Subcutaneous abdominal adipose tissue (tissue), 5 donors: ENCODE measurements at regions not wholly inside any gene's neighbourhood (a gene's known extent, or its start where the extent isn't known, plus 50 kb on each side); places are given as distances from the start of the nearest gene placed in this dataset.
A peak's percentile ranks its signal among the peaks of the same experiment; 100 is the strongest.
"Not testable (repeated sequence)": the region's sequence is repeated elsewhere in the genome, so short reads cannot be mapped to it uniquely, and the experiment has no call there.

Experiments used
- H3K27ac ChIP-seq: one replicate; pipeline ENCODE4 v1.7.0; 2013; ENCODE audit warnings: low read depth, mild to moderate bottlenecking, inconsistent platforms, low read length, moderate library complexity
- H3K27me3 ChIP-seq, 5 donors: one replicate each; pipeline ENCODE4 v1.7.0; 2013; ENCODE audit warnings: low read length in 5 of 5, inconsistent platforms in 1 of 5; ENCODE audit not compliant: control insufficient read depth in 5 of 5, insufficient read depth in 4 of 5
- H3K36me3 ChIP-seq, 5 donors: one replicate each; pipeline ENCODE4 v1.7.0; 2013; ENCODE audit warnings: low read length in 5 of 5; ENCODE audit not compliant: control insufficient read depth in 5 of 5, insufficient read depth in 5 of 5
- H3K4me1 ChIP-seq, 5 donors: one replicate each; pipeline ENCODE4 v1.7.0; 2013; ENCODE audit warnings: low read length in 5 of 5, mild to moderate bottlenecking in 3 of 5, moderate library complexity in 1 of 5; ENCODE audit not compliant: control insufficient read depth in 5 of 5, insufficient read depth in 5 of 5
- H3K4me3 ChIP-seq, 5 donors: one replicate each; pipeline ENCODE4 v1.7.0; 2013; ENCODE audit warnings: low read length in 5 of 5, low read depth in 1 of 5
- H3K9ac ChIP-seq, 5 donors: one replicate each; pipeline ENCODE4 v1.7.0; 2013; ENCODE audit warnings: low read length in 5 of 5, mild to moderate bottlenecking in 4 of 5, moderate library complexity in 3 of 5
- H3K9me3 ChIP-seq, 5 donors: one replicate each; pipeline ENCODE4 v1.7.0; 2013; ENCODE audit warnings: low read length in 5 of 5; ENCODE audit not compliant: control insufficient read depth in 5 of 5
- donor health status: healthy.
- donor health status: healthy.
- donor health status: healthy.
- donor health status: healthy.
- donor health status: healthy.

DNA sequence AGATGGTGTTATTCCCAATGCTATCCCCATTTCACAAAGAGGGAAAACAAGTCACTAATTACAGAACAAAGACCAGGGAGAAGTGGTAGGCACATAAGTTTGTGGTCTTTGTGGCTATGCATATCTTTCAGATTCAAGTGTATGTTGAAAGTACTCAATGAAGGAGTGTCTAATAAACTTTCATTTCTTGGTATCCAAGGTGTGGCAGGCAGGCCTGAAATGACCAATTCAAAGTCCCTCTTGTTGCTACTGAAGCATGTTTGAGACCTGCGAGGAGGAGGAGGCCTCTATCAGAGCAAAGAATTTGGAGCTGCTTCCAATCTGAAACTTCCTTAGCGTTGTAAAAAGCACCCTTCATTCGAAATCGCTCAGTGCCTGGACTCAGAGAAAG, 60.9 kb upstream of the KLF7 start:
- H3K9ac ChIP-seq = no peak overlapping the region
- peaks cover 2 to 60% (median 14%) of the 10 kb centered on the region in 5 donors for H3K4me1 ChIP-seq
- H3K9me3 ChIP-seq = no peaks in the 10 kb centered on the region
- H3K4me3 ChIP-seq = no peak overlapping the region
- H3K36me3 ChIP-seq = no peaks in the 10 kb centered on the region
- H3K27me3 ChIP-seq = no peaks in the 10 kb centered on the region
- H3K27ac ChIP-seq = no peak overlapping the region

DNA sequence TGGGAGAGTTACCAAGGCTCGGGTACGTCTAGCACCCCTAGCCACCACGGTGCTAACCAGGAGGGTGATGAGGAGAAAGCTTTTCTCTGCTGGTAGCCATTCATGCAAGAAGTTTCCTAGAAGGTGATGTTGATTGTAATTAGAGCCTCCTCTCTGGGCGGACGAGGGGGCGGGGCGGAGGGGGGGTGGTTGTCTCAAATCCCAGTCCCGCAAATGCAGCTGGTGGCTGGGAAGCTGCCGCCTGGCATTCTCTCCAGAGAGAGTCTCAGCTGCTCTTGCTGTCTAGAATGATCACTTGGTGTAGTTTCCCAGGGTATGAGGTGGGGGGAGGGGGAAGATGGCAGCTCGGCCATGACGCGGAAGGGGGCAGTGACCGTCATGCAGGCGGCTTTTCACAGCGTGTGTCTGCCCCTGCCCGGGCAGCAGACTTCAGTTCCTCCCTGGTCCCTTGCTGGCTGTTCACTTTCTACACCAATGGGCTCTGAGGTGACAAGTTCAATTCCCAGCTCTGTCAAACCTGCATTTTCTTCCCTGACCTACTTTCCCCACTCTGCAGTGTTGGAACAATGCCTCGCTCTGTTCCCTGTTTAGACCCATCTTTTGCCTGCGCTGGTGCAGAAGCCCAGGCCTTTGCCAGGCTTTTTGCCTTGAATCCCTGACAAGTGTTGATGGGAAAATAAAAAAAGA, 61.5 kb upstream of the KLF7 start:
- Histone ChIP-seq H3K4me1 (peaks cover 2 to 62% (median 14%) of the 10 kb centered on the region in 5 donors), H3K9ac (no peak overlapping the region), H3K27ac (no peak overlapping the region), H3K36me3 (no peaks in the 10 kb centered on the region), H3K27me3 (no peaks in the 10 kb centered on the region), H3K4me3 (peak overlapping the region in 3 of 5 donors; percentile 19 to 42 (median 36)), H3K9me3 (no peaks in the 10 kb centered on the region)

DNA sequence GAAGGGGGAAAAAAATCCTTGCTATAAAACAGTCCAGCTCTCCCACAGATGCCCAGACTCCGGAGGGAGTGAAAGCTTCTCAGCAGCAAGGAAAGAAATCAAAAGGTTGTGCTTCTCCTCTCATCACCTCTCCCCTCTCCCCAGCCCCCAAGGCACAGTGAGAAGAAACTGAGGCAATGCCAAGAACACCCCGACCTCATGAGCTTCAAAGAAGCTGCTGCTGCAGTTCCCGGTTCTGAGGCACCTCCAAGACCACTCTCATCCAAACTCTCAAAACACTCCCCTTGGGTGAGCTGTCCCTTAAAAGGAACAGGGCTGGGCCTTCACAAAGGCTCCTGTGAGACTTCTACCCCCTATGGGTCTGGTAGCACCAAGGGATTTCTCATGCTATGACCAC, 62.0 kb upstream of the KLF7 start:
- Histone ChIP-seq H3K4me1 (peaks cover 2 to 62% (median 14%) of the 10 kb centered on the region in 5 donors), H3K36me3 (no peaks in the 10 kb centered on the region), H3K27me3 (no peaks in the 10 kb centered on the region), H3K9ac (no peak overlapping the region), H3K9me3 (no peaks in the 10 kb centered on the region), H3K4me3 (no peak overlapping the region), H3K27ac (no peak overlapping the region)

GRCh38 chr2:207228402-207228801, 62.7 kb upstream of the KLF7 start:
- Histone ChIP-seq H3K27me3 (no peaks in the 10 kb centered on the region), H3K9me3 (no peaks in the 10 kb centered on the region), H3K4me3 (no peak overlapping the region), H3K9ac (no peak overlapping the region), H3K27ac (no peak overlapping the region), H3K36me3 (no peaks in the 10 kb centered on the region), H3K4me1 (peaks cover 2 to 62% (median 14%) of the 10 kb centered on the region in 5 donors)

- Histone ChIP-seq H3K9ac (no peak overlapping the region), H3K9me3 (no peaks in the 10 kb centered on the region), H3K27me3 (no peaks in the 10 kb centered on the region), H3K4me1 (peaks cover 2 to 60% (median 14%) of the 10 kb centered on the region in 5 donors), H3K4me3 (no peak overlapping the region), H3K27ac (no peak overlapping the region), H3K36me3 (no peaks in the 10 kb centered on the region)
These were observed 63.4 kb upstream of the KLF7 start for GRCh38 chr2:207229161-207229560.

DNA sequence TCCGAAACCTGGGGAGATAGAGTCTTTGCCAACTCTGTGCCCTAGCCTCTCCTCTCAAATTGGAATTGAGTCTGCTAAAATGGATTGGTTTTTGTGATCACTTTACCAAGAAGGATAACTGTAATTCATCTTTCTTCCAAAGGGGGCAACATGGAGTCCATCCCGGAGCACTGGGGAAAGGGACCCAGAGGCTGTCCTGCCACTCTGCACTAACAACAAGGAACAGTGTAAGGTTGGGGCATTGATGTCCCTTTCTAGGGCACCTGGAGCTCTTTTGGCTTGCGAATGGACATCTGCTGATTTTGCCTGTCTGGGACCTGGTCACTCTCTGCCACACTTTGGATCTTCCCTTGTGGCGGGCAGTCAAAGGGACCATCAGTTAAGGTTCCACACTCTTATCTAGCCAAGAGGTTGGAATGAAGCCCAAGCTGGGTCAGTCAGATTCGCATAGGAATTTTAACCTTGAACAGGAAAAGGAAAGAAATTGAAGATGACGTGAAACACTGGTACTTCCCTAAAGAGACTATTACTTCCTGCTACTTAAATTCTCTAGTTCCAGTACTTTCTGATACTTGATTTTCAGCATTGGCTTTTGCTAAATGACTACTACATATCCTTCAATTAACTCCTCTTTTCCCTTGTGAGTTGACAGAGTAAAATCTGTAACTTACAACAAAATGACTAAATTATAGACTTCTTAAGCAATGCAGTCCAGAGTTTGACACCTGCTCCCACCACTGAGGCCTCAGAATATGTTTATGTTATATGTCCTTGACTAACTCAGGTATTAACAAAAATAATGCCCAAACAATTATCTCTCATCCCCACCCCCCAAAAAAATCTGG, 64.7 kb upstream of the KLF7 start:
- no peaks in the 10 kb centered on the region for H3K36me3 ChIP-seq
- peak overlapping the region; percentile 53 for H3K27ac ChIP-seq
- H3K4me3 ChIP-seq = no peak overlapping the region
- H3K9me3 ChIP-seq = no peaks in the 10 kb centered on the region
- H3K9ac ChIP-seq = no peak overlapping the region
- H3K4me1 ChIP-seq = peaks cover 2 to 48% (median 14%) of the 10 kb centered on the region in 5 donors
- no peaks in the 10 kb centered on the region for H3K27me3 ChIP-seq

GRCh38 chr2:207231106-207231865, 65.5 kb upstream of the KLF7 start:
- no peaks in the 10 kb centered on the region for H3K27me3 ChIP-seq
- H3K9ac ChIP-seq = no peak overlapping the region
- H3K9me3 ChIP-seq = no peaks in the 10 kb centered on the region
- H3K27ac ChIP-seq = peak overlapping the region; percentile 53
- peaks cover 2 to 41% (median 10%) of the 10 kb centered on the region in 5 donors for H3K4me1 ChIP-seq
- no peak overlapping the region for H3K4me3 ChIP-seq
- no peaks in the 10 kb centered on the region for H3K36me3 ChIP-seq

DNA sequence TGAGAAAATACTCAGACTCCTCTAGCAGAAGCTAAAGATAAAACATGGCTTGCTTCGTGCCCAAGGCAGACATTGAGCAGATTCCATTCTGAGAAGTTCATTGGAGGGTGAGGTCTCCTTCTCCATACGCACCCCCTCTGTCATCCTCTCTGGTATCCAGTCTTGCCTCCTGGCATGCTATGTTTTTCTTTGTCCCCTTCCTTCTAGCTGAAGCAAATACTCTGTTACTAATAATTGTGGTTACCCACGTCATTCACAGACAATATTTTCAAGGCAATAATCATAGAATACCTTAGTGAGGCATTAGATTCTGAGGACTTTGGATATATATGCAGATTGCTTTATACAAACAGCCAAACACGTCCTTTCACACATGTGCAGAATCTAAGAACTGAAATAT, 66.2 kb upstream of the KLF7 start:
- H3K27ac ChIP-seq = no peak overlapping the region
- H3K9ac ChIP-seq = no peak overlapping the region
- H3K4me1 ChIP-seq = peaks cover 2 to 34% (median 7%) of the 10 kb centered on the region in 5 donors
- H3K9me3 ChIP-seq = no peaks in the 10 kb centered on the region
- no peaks in the 10 kb centered on the region for H3K36me3 ChIP-seq
- no peaks in the 10 kb centered on the region for H3K27me3 ChIP-seq
- H3K4me3 ChIP-seq = no peak overlapping the region

DNA sequence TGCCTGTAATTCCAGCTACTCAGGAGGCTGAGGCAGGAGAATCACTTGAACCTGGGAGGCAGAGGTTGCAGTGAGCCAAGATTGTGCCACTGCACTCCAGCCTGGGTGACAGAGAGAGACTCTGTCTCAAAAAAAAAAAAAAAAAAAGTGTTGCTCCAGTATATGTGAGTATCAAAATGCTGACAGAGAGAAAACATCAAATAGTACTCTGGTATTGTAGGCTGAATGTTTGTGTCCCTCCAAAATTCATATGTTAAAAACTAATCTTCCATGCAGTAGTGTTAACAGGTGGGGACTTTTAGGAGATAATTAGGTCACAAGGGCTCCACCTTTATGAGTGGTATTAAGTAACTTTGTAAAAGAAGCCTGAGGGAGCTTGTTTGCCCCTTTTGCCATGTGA, 67.4 kb upstream of the KLF7 start:
- H3K9me3 ChIP-seq, H3K4me3 ChIP-seq, H3K9ac ChIP-seq, H3K27ac ChIP-seq, H3K36me3 ChIP-seq, H3K27me3 ChIP-seq: not testable (repeated sequence)
- peaks cover 0 to 31% (median 0%) of the 10 kb centered on the region in 5 donors for H3K4me1 ChIP-seq

GRCh38 chr2:207233731-207234130, 68.0 kb upstream of the KLF7 start:
- H3K9me3 ChIP-seq = no peaks in the 10 kb centered on the region
- no peak overlapping the region for H3K4me3 ChIP-seq
- peaks cover 0 to 28% (median 0%) of the 10 kb centered on the region in 5 donors for H3K4me1 ChIP-seq
- no peak overlapping the region for H3K27ac ChIP-seq
- no peak overlapping the region for H3K9ac ChIP-seq
- no peaks in the 10 kb centered on the region for H3K27me3 ChIP-seq
- H3K36me3 ChIP-seq = no peaks in the 10 kb centered on the region
